ENCODE measurements at regions not wholly inside any gene's neighbourhood (a gene's known extent, or its start where the extent isn't known, plus 50 kb on each side); places are given as distances from the start of the nearest gene placed in this dataset.

- TF ChIP-seq CTCF (IDR thresholded peaks at IDR 0.05) (no peak), POLR2AphosphoS5 (IDR thresholded peaks at IDR 0.05; ENCODE audit: low read depth, low read length) (no peak)
Measured at GRCh38 chr15:36414670-36415069, 164.8 kb upstream of the CDIN1 start.

Data from Panc1 (cell line).